Coronary artery (tissue), 2 donors: ENCODE measurements at regions not wholly inside any gene's neighbourhood (a gene's known extent, or its start where the extent isn't known, plus 50 kb on each side); places are given as distances from the start of the nearest gene placed in this dataset.

Source experiments
- DNase-seq: peaks from one replicate; pipeline ENCODE4 v3.0.0-alpha.2; 2017; ENCODE audit warnings: low spot score
- H3K27ac ChIP-seq, 2 donors: fragments of 200-600 bp; sonication (generic); one replicate each; pipeline ENCODE4 v1.5.1; 2016 to 2019
- H3K4me3 ChIP-seq: fragments of 200-600 bp; sonication (generic); 2 replicates; pipeline ENCODE4 v1.5.1; 2016; ENCODE audit warnings: mild to moderate bottlenecking, moderate library complexity
- TF ChIP-seq, protein P1 (sequence below): fragments of 200-600 bp; sonication (generic); IDR thresholded peaks from one replicate; pipeline ENCODE4 v1.5.1; 2019; ENCODE audit warnings: antibody characterized with exemption

DNA sequence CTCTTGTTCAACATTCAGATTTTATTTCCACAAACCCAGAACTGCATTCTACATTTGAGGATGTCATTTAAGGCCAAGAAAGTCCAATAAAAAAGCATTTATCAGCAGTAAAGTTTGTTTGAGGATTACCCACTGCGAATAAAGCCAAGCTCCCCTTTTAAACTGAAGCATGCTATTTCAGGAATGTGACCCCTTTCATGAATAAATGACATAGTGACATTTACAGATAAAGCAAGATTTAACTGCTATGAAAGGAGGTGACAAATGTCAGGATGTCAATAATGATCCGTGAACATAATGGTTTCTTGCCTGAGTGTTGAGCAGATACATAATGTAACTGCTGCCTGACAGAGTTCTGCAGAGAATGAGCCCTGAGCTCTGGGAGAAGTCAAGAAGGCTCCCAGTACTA, 146.3 kb downstream of the TDRD15 start:
- TF ChIP-seq, protein P1, sequence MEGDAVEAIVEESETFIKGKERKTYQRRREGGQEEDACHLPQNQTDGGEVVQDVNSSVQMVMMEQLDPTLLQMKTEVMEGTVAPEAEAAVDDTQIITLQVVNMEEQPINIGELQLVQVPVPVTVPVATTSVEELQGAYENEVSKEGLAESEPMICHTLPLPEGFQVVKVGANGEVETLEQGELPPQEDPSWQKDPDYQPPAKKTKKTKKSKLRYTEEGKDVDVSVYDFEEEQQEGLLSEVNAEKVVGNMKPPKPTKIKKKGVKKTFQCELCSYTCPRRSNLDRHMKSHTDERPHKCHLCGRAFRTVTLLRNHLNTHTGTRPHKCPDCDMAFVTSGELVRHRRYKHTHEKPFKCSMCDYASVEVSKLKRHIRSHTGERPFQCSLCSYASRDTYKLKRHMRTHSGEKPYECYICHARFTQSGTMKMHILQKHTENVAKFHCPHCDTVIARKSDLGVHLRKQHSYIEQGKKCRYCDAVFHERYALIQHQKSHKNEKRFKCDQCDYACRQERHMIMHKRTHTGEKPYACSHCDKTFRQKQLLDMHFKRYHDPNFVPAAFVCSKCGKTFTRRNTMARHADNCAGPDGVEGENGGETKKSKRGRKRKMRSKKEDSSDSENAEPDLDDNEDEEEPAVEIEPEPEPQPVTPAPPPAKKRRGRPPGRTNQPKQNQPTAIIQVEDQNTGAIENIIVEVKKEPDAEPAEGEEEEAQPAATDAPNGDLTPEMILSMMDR = no peak
- peak overlapping the region; percentile 33 for H3K4me3 ChIP-seq
- DNase-seq = no peak
- H3K27ac ChIP-seq = no peak overlapping the region

DNA sequence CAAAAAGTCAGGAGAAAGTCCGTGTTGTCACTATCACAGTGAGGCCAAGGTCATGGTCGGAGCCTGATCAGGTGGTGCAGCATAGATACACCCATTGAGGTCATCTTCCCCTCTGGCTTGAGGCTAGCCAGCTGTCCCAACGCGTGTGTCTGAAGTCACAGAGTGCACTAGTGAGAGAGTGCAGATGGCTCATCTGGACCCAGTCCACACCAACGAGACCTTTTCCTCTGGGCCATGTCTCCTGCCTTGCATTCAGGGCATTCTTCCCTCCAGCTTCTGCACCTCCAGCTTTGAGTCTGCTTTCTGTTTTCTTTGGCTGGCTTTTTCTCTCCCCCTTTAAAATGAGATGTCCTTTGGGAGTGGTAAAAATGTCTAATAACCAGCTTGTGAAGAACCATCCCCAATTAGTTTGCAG, 146.9 kb downstream of the TDRD15 start:
- Histone ChIP-seq H3K4me3 (peak overlapping the region; percentile 33), H3K27ac (no peak overlapping the region)
- TF ChIP-seq, protein P1 = no peak
- no peak for DNase-seq

DNA sequence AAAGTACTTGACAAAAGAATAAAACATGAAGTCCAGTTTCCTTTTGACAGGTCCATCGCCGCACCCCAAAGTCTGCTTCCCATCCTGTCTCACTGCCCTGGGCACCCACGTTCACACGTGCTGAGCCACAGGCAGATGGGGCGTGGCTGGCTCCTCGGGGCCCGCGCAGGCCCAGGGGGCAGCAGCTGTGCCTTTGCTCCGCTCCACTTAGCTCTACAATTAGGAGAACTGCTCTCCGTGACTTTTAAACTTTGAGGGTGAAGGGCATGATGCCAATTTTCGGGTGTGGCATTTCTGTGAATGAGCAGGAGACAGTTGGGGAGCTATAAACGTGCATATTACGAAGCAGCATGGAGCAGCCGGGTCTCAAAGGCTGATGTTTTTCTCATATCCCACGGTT, 152.4 kb downstream of the TDRD15 start:
- Histone ChIP-seq H3K4me3 (no peak overlapping the region), H3K27ac (no peak overlapping the region)
- DNase-seq = no peak
- TF ChIP-seq, protein P1 = no peak

DNA sequence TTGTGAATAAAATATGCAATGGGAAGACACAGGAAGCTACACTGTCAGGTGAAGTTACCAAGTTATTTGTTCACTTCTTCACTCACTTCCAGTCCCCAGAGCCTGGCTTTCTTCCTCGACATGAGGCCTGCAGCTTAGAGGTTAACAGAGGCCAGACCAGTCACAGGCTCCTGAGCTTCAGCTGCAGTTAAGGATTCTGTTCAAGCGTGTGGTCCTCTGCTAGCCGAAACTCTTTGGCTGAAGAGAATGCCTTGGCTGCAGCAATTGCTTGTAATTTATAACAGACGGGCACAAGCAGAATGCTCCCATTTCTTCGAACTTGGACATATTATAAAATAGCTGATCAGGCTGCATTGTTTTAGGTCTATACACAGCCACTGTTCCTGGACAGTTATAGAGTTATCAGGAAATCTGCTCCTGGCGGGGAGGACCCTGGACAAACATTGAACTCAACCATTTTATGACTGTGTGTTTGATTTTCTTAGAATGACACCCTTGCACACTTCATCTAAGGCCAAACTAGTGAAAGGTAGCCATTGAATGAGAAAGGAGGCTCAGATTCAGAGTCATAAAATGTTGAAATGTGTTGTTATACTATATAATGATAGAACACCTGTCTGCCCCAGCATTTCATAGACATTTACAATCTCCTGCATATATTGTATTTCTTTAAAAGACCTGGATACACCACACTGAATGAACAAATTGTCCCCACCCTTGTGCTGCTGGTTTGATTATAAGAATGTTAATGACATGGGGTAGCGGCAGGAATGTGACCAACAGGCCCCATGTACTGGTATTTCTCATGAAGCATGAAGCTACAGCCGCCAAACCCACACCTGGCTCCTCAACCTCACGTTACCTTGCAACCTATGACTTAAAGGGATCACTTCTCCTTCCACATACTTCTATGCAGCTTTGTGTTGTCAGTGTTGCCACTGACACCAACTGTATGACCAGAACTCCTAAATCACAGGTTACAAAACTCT, 153.6 kb downstream of the TDRD15 start:
- H3K4me3 ChIP-seq = no peak overlapping the region
- DNase-seq = no peak
- H3K27ac ChIP-seq = no peak overlapping the region
- TF ChIP-seq, protein P1 = no peak

DNA sequence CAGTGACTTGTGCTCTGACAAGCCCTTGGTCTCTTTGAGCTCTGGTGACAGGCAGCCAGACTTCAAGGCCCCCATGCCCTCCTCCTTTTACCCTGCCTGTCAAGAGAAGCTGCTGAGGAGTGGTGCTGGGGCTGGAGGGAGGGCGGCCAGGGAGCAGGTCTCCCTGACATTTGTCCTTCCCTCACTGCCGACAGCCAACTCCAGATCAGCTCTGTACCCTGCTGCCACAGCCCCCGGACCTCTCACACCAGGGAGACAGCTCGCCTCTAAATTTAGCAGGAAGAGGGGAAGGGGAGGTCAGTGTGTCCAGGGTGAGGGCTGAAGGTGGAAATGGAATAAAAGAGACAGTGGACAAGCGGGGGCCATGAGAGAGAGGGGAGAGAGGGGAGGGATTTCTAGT, 155.8 kb downstream of the TDRD15 start:
- no peak for DNase-seq
- TF ChIP-seq, protein P1 = no peak

DNA sequence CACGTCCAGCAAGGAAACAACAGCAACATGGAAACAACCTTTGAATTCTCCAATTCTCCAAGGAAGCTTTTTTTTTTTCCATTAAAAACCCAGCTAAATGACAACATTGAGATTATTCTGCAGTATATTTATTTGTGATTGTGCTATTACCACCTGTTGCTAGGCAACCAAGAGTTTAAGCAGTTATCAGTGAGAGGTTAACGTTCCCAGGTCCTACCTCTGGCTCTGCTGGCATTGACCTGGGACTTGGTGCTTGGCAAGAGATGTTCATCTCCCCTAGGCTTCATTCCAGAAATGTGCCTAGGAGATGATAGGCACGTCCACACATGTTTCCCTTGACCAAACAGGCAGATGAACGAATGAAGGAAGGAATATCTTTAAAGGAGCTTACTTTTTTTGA, 157.0 kb downstream of the TDRD15 start:
- Histone ChIP-seq H3K4me3 (no peak overlapping the region), H3K27ac (no peak overlapping the region)
- TF ChIP-seq, protein P1 = no peak
- no peak for DNase-seq

More for the DNA sequence above, 155.8 kb downstream of the TDRD15 start:
- Histone ChIP-seq H3K4me3 (no peak overlapping the region), H3K27ac (no peak overlapping the region)

DNA sequence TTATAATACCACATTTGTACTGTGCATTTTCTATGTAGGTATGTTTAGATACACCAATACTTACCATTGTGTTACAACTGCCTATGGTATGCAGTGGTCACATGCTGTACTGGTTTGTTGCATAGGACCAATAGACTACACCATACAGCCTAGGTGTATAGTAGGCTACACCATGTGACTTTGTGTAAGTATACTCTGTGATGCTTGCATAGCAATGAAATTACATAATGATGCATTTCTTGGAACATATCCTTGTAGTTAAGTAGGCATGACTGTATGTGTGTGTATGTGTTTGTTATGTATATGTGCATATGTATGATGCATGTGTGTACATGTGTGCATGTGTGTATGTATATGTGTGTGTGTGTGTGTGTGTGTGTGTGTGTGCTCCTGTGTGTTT, 157.6 kb downstream of the TDRD15 start:
- no peak for DNase-seq
- no peak overlapping the region for H3K4me3 ChIP-seq
- TF ChIP-seq, protein P1 = no peak
- H3K27ac ChIP-seq = no peak overlapping the region
